Tibial nerve (tissue), 3 donors: ENCODE measurements at regions not wholly inside any gene's neighbourhood (a gene's known extent, or its start where the extent isn't known, plus 50 kb on each side); places are given as distances from the start of the nearest gene placed in this dataset.

Source experiments
- POLR2A ChIP-seq, 2 donors: fragments of 450-650 bp; IDR thresholded peaks; one replicate each; pipeline ENCODE4 v1.6.1; 2017; ENCODE audit warnings: antibody characterized with exemption in 2 of 2, mild to moderate bottlenecking in 2 of 2, moderate library complexity in 2 of 2
- TF ChIP-seq, protein P1 (sequence below), 5 experiments: fragments of 200-600 bp in 3 of 5; fragments of 450-650 bp in 2 of 5; sonication (generic) in 3 of 5; IDR thresholded peaks; one replicate each; pipeline ENCODE4 v1.5.1; 2016 to 2019; ENCODE audit warnings: antibody characterized with exemption in 5 of 5, mild to moderate bottlenecking in 3 of 5, moderate library complexity in 2 of 5

- no peak for TF ChIP-seq POLR2A (IDR thresholded peaks at IDR 0.05)
- TF ChIP-seq, protein P1, sequence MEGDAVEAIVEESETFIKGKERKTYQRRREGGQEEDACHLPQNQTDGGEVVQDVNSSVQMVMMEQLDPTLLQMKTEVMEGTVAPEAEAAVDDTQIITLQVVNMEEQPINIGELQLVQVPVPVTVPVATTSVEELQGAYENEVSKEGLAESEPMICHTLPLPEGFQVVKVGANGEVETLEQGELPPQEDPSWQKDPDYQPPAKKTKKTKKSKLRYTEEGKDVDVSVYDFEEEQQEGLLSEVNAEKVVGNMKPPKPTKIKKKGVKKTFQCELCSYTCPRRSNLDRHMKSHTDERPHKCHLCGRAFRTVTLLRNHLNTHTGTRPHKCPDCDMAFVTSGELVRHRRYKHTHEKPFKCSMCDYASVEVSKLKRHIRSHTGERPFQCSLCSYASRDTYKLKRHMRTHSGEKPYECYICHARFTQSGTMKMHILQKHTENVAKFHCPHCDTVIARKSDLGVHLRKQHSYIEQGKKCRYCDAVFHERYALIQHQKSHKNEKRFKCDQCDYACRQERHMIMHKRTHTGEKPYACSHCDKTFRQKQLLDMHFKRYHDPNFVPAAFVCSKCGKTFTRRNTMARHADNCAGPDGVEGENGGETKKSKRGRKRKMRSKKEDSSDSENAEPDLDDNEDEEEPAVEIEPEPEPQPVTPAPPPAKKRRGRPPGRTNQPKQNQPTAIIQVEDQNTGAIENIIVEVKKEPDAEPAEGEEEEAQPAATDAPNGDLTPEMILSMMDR (IDR thresholded peaks at IDR 0.05), result no peak
These were observed 1263.5 kb upstream of the AUTS2 start for GRCh38 chr7:68334636-68335272.
